ENCODE measurements at regions not wholly inside any gene's neighbourhood (a gene's known extent, or its start where the extent isn't known, plus 50 kb on each side); places are given as distances from the start of the nearest gene placed in this dataset.

DNA sequence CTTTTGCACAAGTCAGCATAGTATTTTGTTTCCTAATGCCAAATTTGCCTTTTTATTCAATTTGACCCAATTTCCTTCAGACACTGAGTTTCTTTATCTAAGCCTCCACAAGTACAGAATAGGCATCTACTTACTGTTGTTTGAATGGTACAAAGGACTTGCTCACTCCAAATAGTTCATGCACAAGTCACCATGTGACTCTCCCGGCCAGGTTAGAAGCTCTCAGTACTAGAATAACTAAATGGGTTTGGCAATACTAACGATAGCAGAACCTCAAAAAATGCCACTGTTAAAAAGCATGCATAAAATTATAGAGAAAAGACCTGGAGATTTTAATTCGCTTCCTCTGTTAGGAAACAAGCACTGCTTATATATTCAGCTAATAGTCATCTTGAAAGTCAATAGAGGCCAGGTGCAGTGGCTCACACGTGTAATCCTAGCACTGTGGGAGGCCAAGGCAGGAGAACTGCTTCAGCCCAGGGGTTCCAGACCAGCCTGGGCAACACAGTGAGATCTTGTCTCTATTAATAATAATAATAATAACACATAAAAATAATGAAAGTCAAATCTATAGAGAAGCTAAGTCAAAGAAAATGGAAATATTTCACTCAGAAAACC lies 335.8 kb upstream of the MBL2 start:
- no peak overlapping the region for H3K27ac Mint-ChIP-seq
- no peak for DNase-seq
- Histone ChIP-seq H3K4me3 (ENCODE audit: low read length) (no peak overlapping the region), H3K36me3 (ENCODE audit: control insufficient read depth, insufficient read depth, low read length) (no peaks in the 10 kb centered on the region), H3K27ac (ENCODE audit: low read depth, low read length) (no peak overlapping the region), H3K27me3 (ENCODE audit: control insufficient read depth, insufficient read depth, low read length, poor library complexity, severe bottlenecking) (no peaks in the 10 kb centered on the region), H3K9me3 (ENCODE audit: control insufficient read depth, low read length) (peaks cover 11% of the 10 kb centered on the region), H3K4me1 (ENCODE audit: control insufficient read depth, insufficient read depth, low read length) (no peaks in the 10 kb centered on the region), H3K9ac (ENCODE audit: extremely low read depth, low read length, poor library complexity, severe bottlenecking) (no peak overlapping the region)
- no peaks in the 10 kb centered on the region for H3K4me1 Mint-ChIP-seq
- H3K27me3 Mint-ChIP-seq (ENCODE audit: insufficient read depth) = no peaks in the 10 kb centered on the region
- H3K36me3 Mint-ChIP-seq (ENCODE audit: low read depth) = peaks cover 2% of the 10 kb centered on the region
- peaks cover 14% of the 10 kb centered on the region for H3K9me3 Mint-ChIP-seq
- 71 to 85% methylated on average over 4 of the region's 4 CpGs for WGBS, 2 experiments (ENCODE audit: insufficient coverage in 1 of 2, insufficient read length in 1 of 2)
- no peak overlapping the region for H3K4me3 Mint-ChIP-seq
- TF ChIP-seq, protein P1, sequence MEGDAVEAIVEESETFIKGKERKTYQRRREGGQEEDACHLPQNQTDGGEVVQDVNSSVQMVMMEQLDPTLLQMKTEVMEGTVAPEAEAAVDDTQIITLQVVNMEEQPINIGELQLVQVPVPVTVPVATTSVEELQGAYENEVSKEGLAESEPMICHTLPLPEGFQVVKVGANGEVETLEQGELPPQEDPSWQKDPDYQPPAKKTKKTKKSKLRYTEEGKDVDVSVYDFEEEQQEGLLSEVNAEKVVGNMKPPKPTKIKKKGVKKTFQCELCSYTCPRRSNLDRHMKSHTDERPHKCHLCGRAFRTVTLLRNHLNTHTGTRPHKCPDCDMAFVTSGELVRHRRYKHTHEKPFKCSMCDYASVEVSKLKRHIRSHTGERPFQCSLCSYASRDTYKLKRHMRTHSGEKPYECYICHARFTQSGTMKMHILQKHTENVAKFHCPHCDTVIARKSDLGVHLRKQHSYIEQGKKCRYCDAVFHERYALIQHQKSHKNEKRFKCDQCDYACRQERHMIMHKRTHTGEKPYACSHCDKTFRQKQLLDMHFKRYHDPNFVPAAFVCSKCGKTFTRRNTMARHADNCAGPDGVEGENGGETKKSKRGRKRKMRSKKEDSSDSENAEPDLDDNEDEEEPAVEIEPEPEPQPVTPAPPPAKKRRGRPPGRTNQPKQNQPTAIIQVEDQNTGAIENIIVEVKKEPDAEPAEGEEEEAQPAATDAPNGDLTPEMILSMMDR (conservative IDR thresholded peaks at IDR 0.05) = no peak

DNA sequence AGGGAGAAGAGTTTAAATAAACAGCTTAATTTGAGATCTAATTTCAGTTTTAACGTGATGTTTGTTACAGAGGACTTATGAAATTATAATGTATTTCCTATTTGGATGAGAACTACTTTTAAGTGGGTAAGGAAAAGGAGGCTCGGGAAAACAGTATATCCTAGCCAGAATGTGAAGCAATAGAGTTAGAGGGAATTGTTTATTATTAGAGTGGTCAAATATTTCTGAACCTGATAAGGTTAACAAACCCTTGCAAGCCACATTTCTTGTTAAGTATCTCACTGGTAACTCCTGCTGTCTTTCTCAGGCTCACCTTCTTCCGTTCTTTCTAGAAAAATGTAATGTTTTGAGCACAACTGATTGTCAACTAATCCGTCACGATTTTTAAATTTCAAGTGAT lies 335.1 kb upstream of the MBL2 start:
- Histone ChIP-seq H3K36me3 (ENCODE audit: control insufficient read depth, insufficient read depth, low read length) (no peaks in the 10 kb centered on the region), H3K4me3 (ENCODE audit: low read length) (no peak overlapping the region), H3K9me3 (ENCODE audit: control insufficient read depth, low read length) (peaks cover 11% of the 10 kb centered on the region), H3K27me3 (ENCODE audit: control insufficient read depth, insufficient read depth, low read length, poor library complexity, severe bottlenecking) (no peaks in the 10 kb centered on the region), H3K4me1 (ENCODE audit: control insufficient read depth, insufficient read depth, low read length) (no peaks in the 10 kb centered on the region), H3K9ac (ENCODE audit: extremely low read depth, low read length, poor library complexity, severe bottlenecking) (no peak overlapping the region), H3K27ac (ENCODE audit: low read depth, low read length) (no peak overlapping the region)
- DNase-seq = no peak
- no peaks in the 10 kb centered on the region for H3K4me1 Mint-ChIP-seq
- 85 to 94% methylated on average over 3 to 5 of the region's 5 CpGs for WGBS, 2 experiments (ENCODE audit: insufficient coverage in 1 of 2, insufficient read length in 1 of 2)
- no peak overlapping the region for H3K27ac Mint-ChIP-seq
- TF ChIP-seq, protein P1 (conservative IDR thresholded peaks at IDR 0.05) = no peak
- H3K27me3 Mint-ChIP-seq (ENCODE audit: insufficient read depth) = no peaks in the 10 kb centered on the region
- H3K36me3 Mint-ChIP-seq (ENCODE audit: low read depth) = peaks cover 2% of the 10 kb centered on the region
- H3K9me3 Mint-ChIP-seq = peaks cover 14% of the 10 kb centered on the region
- no peak overlapping the region for H3K4me3 Mint-ChIP-seq

DNA sequence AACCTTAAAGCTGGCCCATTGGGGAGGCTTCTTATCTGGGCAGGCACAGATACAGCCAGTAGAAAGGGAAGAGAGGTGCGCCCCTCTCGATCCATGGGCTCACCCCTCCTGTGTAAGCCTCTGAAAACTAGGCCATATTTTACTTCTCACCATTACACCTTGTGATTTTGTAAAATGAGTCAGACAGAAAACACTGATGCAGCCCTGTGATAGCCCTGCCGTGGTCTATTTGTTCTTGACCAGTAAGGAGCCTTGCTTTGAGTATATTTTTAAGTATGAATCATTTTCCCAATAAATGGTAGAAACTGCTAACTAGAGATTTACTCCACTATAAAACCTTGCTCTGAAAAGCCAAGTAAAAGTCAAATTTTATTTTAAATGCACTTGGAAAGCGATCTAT lies 329.8 kb upstream of the MBL2 start:
- Mint-ChIP-seq H3K4me3 (no peak overlapping the region), H3K36me3 (ENCODE audit: low read depth) (no peaks in the 10 kb centered on the region), H3K9me3 (peaks cover 14% of the 10 kb centered on the region), H3K4me1 (no peaks in the 10 kb centered on the region), H3K27me3 (ENCODE audit: insufficient read depth) (no peaks in the 10 kb centered on the region), H3K27ac (no peak overlapping the region)
- no peak overlapping the region for H3K4me3 ChIP-seq (ENCODE audit: low read length)
- TF ChIP-seq, protein P1 (conservative IDR thresholded peaks at IDR 0.05) = no peak
- H3K9ac ChIP-seq (ENCODE audit: extremely low read depth, low read length, poor library complexity, severe bottlenecking) = no peak overlapping the region
- no peak for DNase-seq
- H3K27ac ChIP-seq (ENCODE audit: low read depth, low read length) = no peak overlapping the region
- H3K36me3 ChIP-seq (ENCODE audit: control insufficient read depth, insufficient read depth, low read length) = no peaks in the 10 kb centered on the region
- H3K4me1 ChIP-seq (ENCODE audit: control insufficient read depth, insufficient read depth, low read length) = no peaks in the 10 kb centered on the region
- 96 to 100% methylated on average over 1 to 4 of the region's 4 CpGs for WGBS, 2 experiments (ENCODE audit: insufficient coverage in 1 of 2, insufficient read length in 1 of 2)
- peaks cover 7% of the 10 kb centered on the region for H3K9me3 ChIP-seq (ENCODE audit: control insufficient read depth, low read length)
- no peaks in the 10 kb centered on the region for H3K27me3 ChIP-seq (ENCODE audit: control insufficient read depth, insufficient read depth, low read length, poor library complexity, severe bottlenecking)

Measured in endodermal cell (in vitro differentiated cells).